ENCODE measurements at regions not wholly inside any gene's neighbourhood (a gene's known extent, or its start where the extent isn't known, plus 50 kb on each side); places are given as distances from the start of the nearest gene placed in this dataset.

- no peak for ATAC-seq
- no peak for TF ChIP-seq CTCF (IDR thresholded peaks at IDR 0.05)
- H3K4me3 ChIP-seq = no peak overlapping the region
These were observed 275.1 kb upstream of the CXCR4 start for GRCh38 chr2:136392897-136393505.

GRCh38 chr2:136389809-136390208 is 271.9 kb upstream of the CXCR4 start:
- H3K9me3 ChIP-seq = no peaks in the 10 kb centered on the region
- H3K4me1 ChIP-seq = peaks cover 0 to 2% of the 10 kb centered on the region in 2 donors
- no peak for DNase-seq
- intact Hi-C loops (cut with DNase I) = loop anchor here in 1 of 2 donors (10.0 kb wide), 1 partner anchor 475 kb away; no protein-coding TSS in a partner anchor
- no peaks in the 10 kb centered on the region for H3K36me3 ChIP-seq
- H3K27ac ChIP-seq = no peak overlapping the region
- H3K4me3 ChIP-seq = no peak overlapping the region
- no peaks in the 10 kb centered on the region for H3K27me3 ChIP-seq
- no peak for TF ChIP-seq CTCF (IDR thresholded peaks at IDR 0.05)
- ATAC-seq = no peak

More at GRCh38 chr2:136392897-136393505, 275.1 kb upstream of the CXCR4 start:
- intact Hi-C loops (cut with DNase I) = no loop called here
- H3K4me1 ChIP-seq = no peaks in the 10 kb centered on the region
- no peaks in the 10 kb centered on the region for H3K27me3 ChIP-seq
- no peaks in the 10 kb centered on the region for H3K36me3 ChIP-seq
- no peak overlapping the region for H3K27ac ChIP-seq
- no peak for DNase-seq
- H3K9me3 ChIP-seq = no peaks in the 10 kb centered on the region

GRCh38 chr2:136386046-136386445 is 268.1 kb upstream of the CXCR4 start:
- H3K4me1 ChIP-seq = peaks cover 0 to 15% of the 10 kb centered on the region in 2 donors
- H3K27ac ChIP-seq = no peak overlapping the region
- H3K4me3 ChIP-seq = no peak overlapping the region
- intact Hi-C loops (cut with DNase I) = loop anchor here in 1 of 2 donors (10.0 kb wide), 1 partner anchor 471 kb away; no protein-coding TSS in a partner anchor
- no peak for TF ChIP-seq CTCF (IDR thresholded peaks at IDR 0.05)
- ATAC-seq (no peak), DNase-seq (no peak)
- H3K36me3 ChIP-seq = no peaks in the 10 kb centered on the region
- H3K9me3 ChIP-seq = no peaks in the 10 kb centered on the region
- H3K27me3 ChIP-seq = no peaks in the 10 kb centered on the region

- intact Hi-C loops (cut with DNase I) = loop anchor here in 1 of 2 donors (10.0 kb wide), 1 partner anchor 470 kb away; no protein-coding TSS in a partner anchor
- ATAC-seq = peak; percentile 91
- no peaks in the 10 kb centered on the region for H3K36me3 ChIP-seq
These were observed 266.8 kb upstream of the CXCR4 start for GRCh38 chr2:136384531-136385303.

More at GRCh38 chr2:136384531-136385303, 266.8 kb upstream of the CXCR4 start:
- Histone ChIP-seq H3K4me3 (no peak overlapping the region), H3K27me3 (no peaks in the 10 kb centered on the region), H3K4me1 (peaks cover 0 to 15% of the 10 kb centered on the region in 2 donors), H3K27ac (no peak overlapping the region), H3K9me3 (no peaks in the 10 kb centered on the region)
- peak in 2 of 4 donors; percentile 22 to 51 for DNase-seq
- TF ChIP-seq CTCF (IDR thresholded peaks at IDR 0.05) = peak; percentile 33 to 62

Measured in left lung (tissue), 4 donors.